HCT116 (cell line): ENCODE measurements at regions not wholly inside any gene's neighbourhood (a gene's known extent, or its start where the extent isn't known, plus 50 kb on each side); places are given as distances from the start of the nearest gene placed in this dataset.

Source experiments
- ATAC-seq: fragments of 200-7000 bp; cut with Tn5 transposase; 2 replicates; pipeline ENCODE4 v1.9.1; 2020; ENCODE audit warnings: mild to moderate bottlenecking, moderate library complexity
- BruUV-seq: library from RNA; stranded (reverse); fragments of 400-500 nt; replicated peaks from 2 replicates; lab custom pipeline; 2021; lab: Mats Ljungman, UMichigan
- CTCF ChIA-PET: fragments of 300-600 bp; sonication (Branson Sonifier 250); formaldehyde crosslinking; loops from one replicate; lab custom pipeline; 2021; ENCODE audit warnings: antibody characterized with exemption; lab: Charles Lee
- POLR2A ChIA-PET: fragments of 300-600, 350-600 bp; sonication (Branson Sonifier 250); formaldehyde crosslinking; loops from one replicate; lab custom pipeline; 2021; ENCODE audit warnings: antibody characterized with exemption; lab: Charles Lee
- RAD21 ChIA-PET, 2 experiments: fragments of 300-600 bp; sonication (Branson Sonifier 250); formaldehyde crosslinking; loops; one replicate each; lab custom pipeline; 2023; ENCODE audit warnings: low total read pairs in 2 of 2; ENCODE audit not compliant: uncharacterized antibody in 2 of 2, unreplicated experiment in 2 of 2, low non-redundant PET in 1 of 2; lab: Charles Lee
- DNase-seq: peaks from one replicate; pipeline ENCODE4 v3.0.0-alpha.2; 2010; ENCODE audit warnings: low read depth, low spot score
- H2AFZ ChIP-seq: fragments of 200-600 bp; shearing (Covaris generic), sonication (generic); 2 replicates; pipeline ENCODE4 v1.6.1; 2017; ENCODE audit warnings: low read depth, mixed run types, mixed read lengths, antibody characterized with exemption, low read length; ENCODE audit not compliant: poor library complexity, severe bottlenecking
- H3K27ac ChIP-seq: 2 replicates; pipeline ENCODE4 v1.5.1; 2012; ENCODE audit warnings: low read depth, low read length
- H3K27me3 ChIP-seq: fragments of 200-600 bp; sonication (generic); 2 replicates; pipeline ENCODE4 v1.6.1; 2016; ENCODE audit warnings: mixed run types, low read length, mixed read lengths; ENCODE audit not compliant: insufficient read depth
- H3K36me3 ChIP-seq, 2 experiments: fragments of 200-500 bp in 1 of 2; fragments of 200-600 bp in 1 of 2; sonication (Bioruptor generic) in 1 of 2; sonication (generic) in 1 of 2; 2 replicates each; pipeline versions ENCODE4 v1.5.1 to v1.6.1; 2014 to 2016; ENCODE audit warnings: low read length in 2 of 2, inconsistent platforms in 1 of 2, mixed read lengths in 1 of 2, mixed run types in 1 of 2; ENCODE audit not compliant: insufficient read depth in 2 of 2, control insufficient read depth in 1 of 2
- H3K4me1 ChIP-seq, 2 experiments: fragments of 200-600 bp in 1 of 2; sonication (generic) in 1 of 2; 2 replicates each; pipeline versions ENCODE4 v1.5.1 to v1.6.1; 2012 to 2017; ENCODE audit warnings: low read length in 2 of 2, inconsistent platforms in 1 of 2, mild to moderate bottlenecking in 1 of 2, mixed read lengths in 1 of 2, mixed run types in 1 of 2, moderate library complexity in 1 of 2; ENCODE audit not compliant: insufficient read depth in 2 of 2, control insufficient read depth in 1 of 2
- H3K4me2 ChIP-seq: fragments of 200-600 bp; sonication (generic); 2 replicates; pipeline ENCODE4 v1.6.1; 2017; ENCODE audit warnings: mixed run types, low read length, mixed read lengths
- H3K4me3 ChIP-seq, 2 experiments: fragments of 200-600 bp in 1 of 2; sonication (generic) in 1 of 2; replicated peaks in 1 of 2; 2 replicates each; pipeline ENCODE4 v1.5.1; 2011 to 2016; ENCODE audit warnings: low read length in 2 of 2, control low read depth in 1 of 2, low read depth in 1 of 2, mild to moderate bottlenecking in 1 of 2, mixed read lengths in 1 of 2, mixed run types in 1 of 2
- H3K79me2 ChIP-seq: fragments of 200-600 bp; sonication (generic); 2 replicates; pipeline ENCODE4 v1.6.1; 2017; ENCODE audit warnings: mild to moderate bottlenecking, mixed run types, low read length, moderate library complexity, mixed read lengths; ENCODE audit not compliant: insufficient read depth
- H3K9ac ChIP-seq: fragments of 200-600 bp; sonication (generic); 2 replicates; pipeline ENCODE4 v1.6.1; 2016; ENCODE audit warnings: low read length, mixed read lengths
- H3K9me2 ChIP-seq: fragments of 200-600 bp; sonication (generic), shearing (Covaris generic); 2 replicates; pipeline ENCODE4 v1.6.1; 2017; ENCODE audit warnings: mixed run types, mild to moderate bottlenecking, moderate library complexity; ENCODE audit not compliant: insufficient read depth
- H3K9me3 ChIP-seq, 2 experiments: fragments of 200-500 bp in 1 of 2; fragments of 200-600 bp in 1 of 2; sonication (Bioruptor generic) in 1 of 2; sonication (generic) in 1 of 2; 2 replicates each; pipeline ENCODE4 v1.6.1; 2014 to 2017; ENCODE audit warnings: low read length in 2 of 2, mixed read lengths in 2 of 2, inconsistent platforms in 1 of 2, low read depth in 1 of 2, mild to moderate bottlenecking in 1 of 2, mixed run types in 1 of 2, moderate library complexity in 1 of 2; ENCODE audit not compliant: control insufficient read depth in 1 of 2, insufficient read depth in 1 of 2
- H4K20me1 ChIP-seq: fragments of 200-600 bp; sonication (generic), shearing (Covaris generic); 2 replicates; pipeline ENCODE4 v1.6.1; 2017; ENCODE audit warnings: mixed run types, mild to moderate bottlenecking, moderate library complexity; ENCODE audit not compliant: insufficient read depth
- CBX3 ChIP-seq: IDR thresholded peaks from 2 replicates; pipeline ENCODE4 v1.6.1; 2012; ENCODE audit warnings: low read depth
- CEBPB ChIP-seq: IDR thresholded peaks from 2 replicates; pipeline ENCODE4 v1.6.1; 2012; ENCODE audit warnings: low read depth
- EGR1 ChIP-seq: IDR thresholded peaks from 2 replicates; pipeline ENCODE4 v1.6.1; 2012; ENCODE audit warnings: low read depth
- JUND ChIP-seq: IDR thresholded peaks from 2 replicates; pipeline ENCODE4 v1.6.1; 2012
- POLR2A ChIP-seq: IDR thresholded peaks from 2 replicates; pipeline ENCODE4 v1.7.0; 2011; ENCODE audit warnings: borderline replicate concordance; ENCODE audit not compliant: insufficient read depth, insufficient read length; ENCODE audit errors: extremely low read depth
- SIN3A ChIP-seq: IDR thresholded peaks from 2 replicates; pipeline ENCODE4 v1.6.1; 2012; ENCODE audit warnings: low read depth
- SRF ChIP-seq: IDR thresholded peaks from 2 replicates; pipeline ENCODE4 v1.6.1; 2012; ENCODE audit warnings: low read depth
- TCF7L2 ChIP-seq: IDR thresholded peaks from 2 replicates; pipeline ENCODE4 v1.7.0; 2011; ENCODE audit warnings: borderline replicate concordance, inconsistent platforms; ENCODE audit not compliant: insufficient read depth, insufficient read length; ENCODE audit errors: extremely low read depth
- ZNF274 ChIP-seq: fragments of 200-500 bp; sonication (Bioruptor generic); IDR thresholded peaks from 2 replicates; pipeline ENCODE4 v1.6.1; 2014; ENCODE audit warnings: mild to moderate bottlenecking, low read depth, low read length, inconsistent platforms
- intact Hi-C: fragments of 100-400 bp; cut with micrococcal nuclease; formaldehyde crosslinking; loops from 2 replicates; pipeline ENCODE4 v1.10.0; 2022
- TF ChIP-seq, protein P1 (sequence below): IDR thresholded peaks from 2 replicates; pipeline ENCODE4 v1.6.1; 2012
- TF ChIP-seq, protein P2 (sequence below), 3 experiments: fragments of 200-600 bp in 1 of 3; sonication (generic) in 1 of 3; IDR thresholded peaks in 2 of 3; conservative IDR thresholded peaks in 1 of 3; 2 replicates each; pipeline ENCODE4 v1.5.1; 2012 to 2017; ENCODE audit warnings: low read depth in 2 of 3, low read length in 2 of 3, antibody characterized with exemption in 1 of 3, borderline replicate concordance in 1 of 3, control low read depth in 1 of 3, mild to moderate bottlenecking in 1 of 3, mixed read lengths in 1 of 3, mixed run types in 1 of 3, moderate library complexity in 1 of 3; ENCODE audit not compliant: insufficient read depth in 1 of 3

- intact Hi-C loops, result no loop called here
- no peak overlapping the region for H3K4me3 ChIP-seq
- no peaks in the 10 kb centered on the region for H3K4me1 ChIP-seq
- DNase-seq (no peak), ATAC-seq (no peak)
- no peaks in the 10 kb centered on the region for H3K9me2 ChIP-seq
- H4K20me1 ChIP-seq, result no peaks in the 10 kb centered on the region
- ChIA-PET CTCF (interaction anchor here (0.7 to 1.6 kb wide), 2 partner anchors 13 to 14 kb away, joined by 3 to 5 read pairs; no protein-coding TSS in a partner anchor), POLR2A (no interaction called here), RAD21 (no interaction called here)
- H3K27ac ChIP-seq, result no peak overlapping the region
- no peak overlapping the region for H2AFZ ChIP-seq
- H3K9me3 ChIP-seq, result no peaks in the 10 kb centered on the region
- no peaks in the 10 kb centered on the region for H3K79me2 ChIP-seq
- peaks cover 22% of the 10 kb centered on the region for H3K27me3 ChIP-seq
- no TSS peak for BruUV-seq
- H3K36me3 ChIP-seq, result no peaks in the 10 kb centered on the region
- TF ChIP-seq SIN3A, result no peak
- TF ChIP-seq JUND, result no peak
- no peak for TF ChIP-seq SRF
- no peak for TF ChIP-seq POLR2A
- no peak for TF ChIP-seq EGR1
- no peak for TF ChIP-seq CEBPB
- TF ChIP-seq, protein P1, sequence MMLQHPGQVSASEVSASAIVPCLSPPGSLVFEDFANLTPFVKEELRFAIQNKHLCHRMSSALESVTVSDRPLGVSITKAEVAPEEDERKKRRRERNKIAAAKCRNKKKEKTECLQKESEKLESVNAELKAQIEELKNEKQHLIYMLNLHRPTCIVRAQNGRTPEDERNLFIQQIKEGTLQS, result no peak
- TF ChIP-seq ZNF274, result no peak
- TF ChIP-seq, protein P2, sequence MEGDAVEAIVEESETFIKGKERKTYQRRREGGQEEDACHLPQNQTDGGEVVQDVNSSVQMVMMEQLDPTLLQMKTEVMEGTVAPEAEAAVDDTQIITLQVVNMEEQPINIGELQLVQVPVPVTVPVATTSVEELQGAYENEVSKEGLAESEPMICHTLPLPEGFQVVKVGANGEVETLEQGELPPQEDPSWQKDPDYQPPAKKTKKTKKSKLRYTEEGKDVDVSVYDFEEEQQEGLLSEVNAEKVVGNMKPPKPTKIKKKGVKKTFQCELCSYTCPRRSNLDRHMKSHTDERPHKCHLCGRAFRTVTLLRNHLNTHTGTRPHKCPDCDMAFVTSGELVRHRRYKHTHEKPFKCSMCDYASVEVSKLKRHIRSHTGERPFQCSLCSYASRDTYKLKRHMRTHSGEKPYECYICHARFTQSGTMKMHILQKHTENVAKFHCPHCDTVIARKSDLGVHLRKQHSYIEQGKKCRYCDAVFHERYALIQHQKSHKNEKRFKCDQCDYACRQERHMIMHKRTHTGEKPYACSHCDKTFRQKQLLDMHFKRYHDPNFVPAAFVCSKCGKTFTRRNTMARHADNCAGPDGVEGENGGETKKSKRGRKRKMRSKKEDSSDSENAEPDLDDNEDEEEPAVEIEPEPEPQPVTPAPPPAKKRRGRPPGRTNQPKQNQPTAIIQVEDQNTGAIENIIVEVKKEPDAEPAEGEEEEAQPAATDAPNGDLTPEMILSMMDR (IDR thresholded peaks at IDR 0.05 in 2 of 3, conservative IDR thresholded peaks at IDR 0.05 in 1 of 3; ENCODE audit: borderline replicate concordance in 1 of 3, insufficient read depth in 1 of 3, low read depth in 2 of 3, low read length in 2 of 3), result no peak
- no peak for TF ChIP-seq CBX3
- no peak for TF ChIP-seq TCF7L2
- no peak overlapping the region for H3K9ac ChIP-seq
- H3K4me2 ChIP-seq, result no peak overlapping the region
Measured at GRCh38 chr1:177793900-177794299, 176.0 kb downstream of the SEC16B start.
